ENCODE measurements at regions not wholly inside any gene's neighbourhood (a gene's known extent, or its start where the extent isn't known, plus 50 kb on each side); places are given as distances from the start of the nearest gene placed in this dataset.

DNA sequence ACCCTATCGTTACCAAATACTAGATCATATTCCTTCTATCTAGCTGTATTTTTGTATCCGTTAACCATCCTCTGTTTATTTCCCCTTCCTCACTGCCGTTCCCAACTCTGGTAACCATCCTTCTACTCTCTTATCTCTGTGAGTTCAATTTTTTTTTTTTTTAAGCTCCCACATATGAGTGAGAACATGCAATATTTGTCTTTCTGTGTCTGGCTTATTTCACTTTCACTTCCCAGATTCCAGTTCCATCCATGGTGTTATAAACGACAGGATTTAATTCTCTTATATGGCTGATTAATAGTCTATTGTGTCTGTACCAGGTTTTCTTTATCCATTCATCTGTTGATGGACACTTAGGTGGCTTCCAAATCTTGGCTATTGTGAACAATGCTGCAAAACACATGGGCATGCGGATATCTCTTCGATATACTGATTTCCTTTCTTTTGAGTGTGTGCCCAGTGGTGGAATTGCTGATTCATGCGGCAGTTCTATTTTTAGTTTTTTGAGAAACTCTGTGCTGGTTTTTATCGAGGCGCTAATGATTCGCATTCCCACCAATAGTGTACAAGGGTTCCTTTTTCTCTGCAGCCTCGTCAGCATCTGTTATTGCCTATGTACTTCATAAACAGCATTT lies 599.6 kb downstream of the TMEM114 start:
- TF ChIP-seq, protein P1, sequence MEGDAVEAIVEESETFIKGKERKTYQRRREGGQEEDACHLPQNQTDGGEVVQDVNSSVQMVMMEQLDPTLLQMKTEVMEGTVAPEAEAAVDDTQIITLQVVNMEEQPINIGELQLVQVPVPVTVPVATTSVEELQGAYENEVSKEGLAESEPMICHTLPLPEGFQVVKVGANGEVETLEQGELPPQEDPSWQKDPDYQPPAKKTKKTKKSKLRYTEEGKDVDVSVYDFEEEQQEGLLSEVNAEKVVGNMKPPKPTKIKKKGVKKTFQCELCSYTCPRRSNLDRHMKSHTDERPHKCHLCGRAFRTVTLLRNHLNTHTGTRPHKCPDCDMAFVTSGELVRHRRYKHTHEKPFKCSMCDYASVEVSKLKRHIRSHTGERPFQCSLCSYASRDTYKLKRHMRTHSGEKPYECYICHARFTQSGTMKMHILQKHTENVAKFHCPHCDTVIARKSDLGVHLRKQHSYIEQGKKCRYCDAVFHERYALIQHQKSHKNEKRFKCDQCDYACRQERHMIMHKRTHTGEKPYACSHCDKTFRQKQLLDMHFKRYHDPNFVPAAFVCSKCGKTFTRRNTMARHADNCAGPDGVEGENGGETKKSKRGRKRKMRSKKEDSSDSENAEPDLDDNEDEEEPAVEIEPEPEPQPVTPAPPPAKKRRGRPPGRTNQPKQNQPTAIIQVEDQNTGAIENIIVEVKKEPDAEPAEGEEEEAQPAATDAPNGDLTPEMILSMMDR (IDR thresholded peaks at IDR 0.05): no peak
- TF ChIP-seq POLR2A (IDR thresholded peaks at IDR 0.05): no peak
